Retina (tissue), 1 donor: ENCODE measurements at regions not wholly inside any gene's neighbourhood (a gene's known extent, or its start where the extent isn't known, plus 50 kb on each side); places are given as distances from the start of the nearest gene placed in this dataset.

Source experiments
- DNase-seq: peaks from one replicate; pipeline ENCODE4 v3.0.0-alpha.2; 2016

GRCh38 chr7:145644426-145645134, 472.0 kb upstream of the CNTNAP2 start:
- DNase-seq: no peak

GRCh38 chr7:145643981-145644380, 472.6 kb upstream of the CNTNAP2 start:
- DNase-seq: no peak

- DNase-seq: no peak
Observed at GRCh38 chr7:145633513-145633912, 483.1 kb upstream of the CNTNAP2 start.

GRCh38 chr7:145624618-145625017, 492.0 kb upstream of the CNTNAP2 start:
- DNase-seq: no peak

- DNase-seq: no peak
Observed at GRCh38 chr7:145605963-145606362, 510.6 kb upstream of the CNTNAP2 start.

- DNase-seq: no peak
Observed at GRCh38 chr7:145599376-145599775, 517.2 kb upstream of the CNTNAP2 start.

- DNase-seq: no peak
Observed at GRCh38 chr7:145584401-145584800, 532.2 kb upstream of the CNTNAP2 start.

GRCh38 chr7:145582742-145583303, 533.8 kb upstream of the CNTNAP2 start:
- DNase-seq: no peak

- no peak for DNase-seq
Observed at GRCh38 chr7:145557805-145558204, 558.8 kb upstream of the CNTNAP2 start.

- DNase-seq: no peak
Observed at GRCh38 chr7:145543242-145543641, 573.4 kb upstream of the CNTNAP2 start.

GRCh38 chr7:145539910-145540309, 576.7 kb upstream of the CNTNAP2 start:
- DNase-seq: no peak

GRCh38 chr7:145534301-145534700, 582.3 kb upstream of the CNTNAP2 start:
- DNase-seq: no peak

- DNase-seq: no peak
Observed at GRCh38 chr7:145520284-145520683, 596.3 kb upstream of the CNTNAP2 start.

GRCh38 chr7:145511004-145511403, 605.6 kb upstream of the CNTNAP2 start:
- no peak for DNase-seq

GRCh38 chr7:145497911-145498525, 618.6 kb upstream of the CNTNAP2 start:
- DNase-seq: no peak

GRCh38 chr7:145490356-145490755, 626.2 kb upstream of the CNTNAP2 start:
- no peak for DNase-seq

GRCh38 chr7:145489609-145490008, 627.0 kb upstream of the CNTNAP2 start:
- DNase-seq: no peak

GRCh38 chr7:145488816-145489215, 627.8 kb upstream of the CNTNAP2 start:
- no peak for DNase-seq

- DNase-seq: no peak
Observed at GRCh38 chr7:145481985-145482384, 634.6 kb upstream of the CNTNAP2 start.

- no peak for DNase-seq
Observed at GRCh38 chr7:145478541-145478940, 638.1 kb upstream of the CNTNAP2 start.

- no peak for DNase-seq
Observed at GRCh38 chr7:145474009-145474686, 638.3 kb upstream of the TPK1 start.

GRCh38 chr7:145471883-145472282, 636.0 kb upstream of the TPK1 start:
- DNase-seq: no peak

- no peak for DNase-seq
Observed at GRCh38 chr7:145464287-145464686, 628.4 kb upstream of the TPK1 start.

GRCh38 chr7:145462463-145462862, 626.6 kb upstream of the TPK1 start:
- DNase-seq: no peak
